ENCODE measurements at regions not wholly inside any gene's neighbourhood (a gene's known extent, or its start where the extent isn't known, plus 50 kb on each side); places are given as distances from the start of the nearest gene placed in this dataset.

DNA sequence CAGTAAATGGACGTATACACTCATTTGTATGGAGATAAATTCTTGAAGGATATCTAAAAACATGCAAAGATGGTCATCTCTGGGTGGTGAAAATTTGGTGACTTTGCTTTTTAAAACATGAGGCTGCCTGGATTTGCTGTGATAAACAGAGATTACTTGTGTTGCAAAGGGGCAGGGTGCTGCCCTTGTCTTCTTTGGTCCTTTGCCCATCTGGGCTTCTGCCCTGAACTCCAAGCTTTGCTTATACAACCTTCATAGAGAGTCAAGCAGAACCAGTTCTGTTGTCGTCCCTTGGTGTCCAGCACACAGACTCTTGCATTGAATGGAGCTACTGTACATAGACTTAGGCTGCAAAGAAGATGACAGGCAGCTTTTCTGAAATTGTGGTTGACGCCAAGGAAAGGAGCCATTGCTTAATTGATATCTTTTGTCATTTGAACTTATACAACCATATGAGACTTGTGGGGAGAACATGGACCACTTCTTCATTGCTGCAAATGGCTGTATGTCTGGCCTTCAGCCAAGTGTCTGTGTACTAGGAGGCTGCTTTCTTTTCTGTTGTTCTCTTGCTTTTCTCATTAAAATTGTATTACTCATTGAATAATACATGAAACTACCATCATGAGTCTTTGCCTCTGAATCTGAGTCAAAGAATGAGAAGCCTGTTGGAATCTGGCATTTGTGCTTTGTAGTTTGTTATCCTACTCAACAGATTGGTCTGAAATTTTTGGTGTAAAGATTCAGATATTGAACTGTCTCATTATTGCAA, 152.5 kb downstream of the DMRT2 start:
- no peak for DNase-seq

DNA sequence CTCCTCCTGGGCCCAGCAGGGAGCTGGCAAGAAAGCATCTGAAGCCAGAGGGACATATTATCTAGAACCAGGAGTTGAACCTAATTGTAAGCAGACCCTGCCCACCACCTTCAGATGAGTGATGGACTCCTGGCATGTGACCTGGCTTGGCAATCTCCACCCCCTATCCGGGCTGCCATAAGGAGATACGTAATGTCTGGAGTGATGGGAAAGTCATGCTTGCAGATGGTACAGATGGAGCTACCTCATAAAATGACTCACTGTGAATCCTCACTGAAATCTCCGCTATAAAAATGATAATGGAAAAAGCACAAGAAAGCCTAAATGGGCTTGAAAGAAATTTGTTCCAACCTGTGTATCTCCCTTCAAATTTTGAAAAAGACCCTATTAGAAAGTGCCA, 157.5 kb downstream of the DMRT2 start:
- DNase-seq = no peak

- DNase-seq = no peak
Measured at GRCh38 chr9:1208157-1208556, 158.0 kb downstream of the DMRT2 start.

GRCh38 chr9:1210954-1211353, 160.8 kb downstream of the DMRT2 start:
- DNase-seq = no peak

DNA sequence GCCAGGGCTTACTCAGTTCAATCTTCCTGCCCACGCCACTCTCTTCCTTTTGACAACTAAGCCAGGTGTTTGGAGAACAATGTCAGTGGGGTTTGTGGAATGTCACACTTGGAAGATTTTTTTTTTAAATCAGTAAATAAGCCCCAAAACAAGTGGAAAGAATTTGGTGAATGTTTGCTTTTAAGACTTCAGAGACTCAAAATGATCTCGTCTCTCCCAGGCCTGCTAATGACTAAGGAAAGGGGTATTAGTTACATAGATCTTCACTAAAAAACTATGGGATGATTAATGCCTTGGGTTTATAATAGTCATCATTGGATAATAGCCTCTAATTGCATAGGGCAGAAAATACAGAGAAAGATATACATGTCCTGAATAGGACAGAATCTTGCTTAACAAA, 166.4 kb downstream of the DMRT2 start:
- no peak for DNase-seq

- no peak for DNase-seq
Measured at GRCh38 chr9:1217076-1217475, 166.9 kb downstream of the DMRT2 start.

DNA sequence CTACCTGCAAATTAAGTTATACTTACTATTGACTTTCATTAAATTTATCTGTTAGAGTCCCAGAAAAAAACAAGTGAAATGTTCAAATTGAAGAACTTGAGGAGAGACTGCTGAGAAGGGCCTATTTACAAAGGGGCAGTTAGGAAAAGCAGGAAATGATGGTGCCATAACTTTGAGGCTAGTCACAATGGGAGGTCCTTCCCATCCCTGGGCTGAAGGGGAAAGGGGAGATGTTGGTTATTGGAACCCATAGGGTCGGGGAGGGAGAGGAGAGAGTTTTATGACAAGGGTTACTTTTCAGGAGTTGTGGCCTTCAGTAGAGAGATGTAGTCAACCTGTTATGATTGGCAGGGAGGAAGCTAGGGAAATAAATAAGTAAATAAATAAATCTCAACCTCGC, 169.1 kb downstream of the DMRT2 start:
- no peak for DNase-seq

DNA sequence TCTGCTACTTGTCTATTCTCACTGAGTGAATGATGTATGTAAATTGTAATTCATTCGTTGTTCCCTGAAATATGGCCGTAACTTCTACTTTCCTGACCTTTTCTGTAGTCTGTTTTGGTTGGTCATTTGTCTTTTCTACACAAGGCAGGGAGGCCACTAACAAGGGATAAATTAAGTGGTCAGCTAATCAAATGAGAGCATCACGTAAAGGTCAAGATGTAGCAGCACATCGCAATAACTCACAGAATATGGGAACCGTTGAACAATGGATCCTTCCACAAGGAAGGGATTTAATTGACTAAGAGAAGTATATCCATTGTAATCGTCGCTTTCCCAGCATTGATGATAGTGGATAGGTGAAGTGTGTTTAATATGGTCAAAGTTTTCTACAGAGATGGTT, 171.1 kb downstream of the DMRT2 start:
- DNase-seq = no peak

- DNase-seq = no peak
Measured at GRCh38 chr9:1222511-1222910, 172.4 kb downstream of the DMRT2 start.

GRCh38 chr9:1231998-1232919, 182.1 kb downstream of the DMRT2 start:
- DNase-seq = no peak

DNA sequence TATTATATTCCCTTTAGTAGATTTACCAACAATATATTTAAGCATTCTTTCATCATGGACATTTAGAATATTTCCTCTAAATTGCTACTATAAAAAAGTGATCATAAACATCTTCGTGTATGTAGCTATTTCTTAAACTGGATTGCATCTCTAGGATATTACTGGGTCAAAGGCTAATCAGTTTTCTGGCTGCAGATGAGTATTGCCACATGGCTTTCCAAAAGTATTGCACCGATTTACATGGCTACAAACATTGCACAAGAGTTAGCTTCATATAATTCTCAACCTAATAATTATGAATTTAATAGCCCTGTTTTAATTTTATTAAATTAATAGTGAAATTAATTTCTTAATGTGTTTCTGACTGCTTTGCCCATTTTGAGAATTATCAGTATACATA, 183.4 kb downstream of the DMRT2 start:
- DNase-seq = no peak

DNA sequence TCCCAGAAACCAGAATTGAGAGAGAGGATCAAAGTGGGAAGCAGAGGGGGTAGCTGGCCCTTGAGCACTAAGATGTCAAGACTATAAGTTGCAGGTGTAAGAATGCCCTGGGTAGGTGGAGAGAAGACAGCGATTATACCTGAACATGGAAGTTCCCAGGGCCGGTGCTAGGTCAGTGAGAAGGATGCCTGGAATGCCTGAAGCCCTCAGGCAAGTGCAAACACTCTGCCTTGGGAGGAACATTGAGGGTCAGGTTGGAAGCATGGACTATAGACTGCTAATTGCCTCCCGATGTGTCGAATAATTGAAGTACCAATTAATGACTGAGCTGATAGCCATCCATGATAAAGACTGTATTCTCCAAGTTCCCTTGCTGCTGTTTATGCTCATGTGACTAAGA, 185.5 kb downstream of the DMRT2 start:
- no peak for DNase-seq

DNA sequence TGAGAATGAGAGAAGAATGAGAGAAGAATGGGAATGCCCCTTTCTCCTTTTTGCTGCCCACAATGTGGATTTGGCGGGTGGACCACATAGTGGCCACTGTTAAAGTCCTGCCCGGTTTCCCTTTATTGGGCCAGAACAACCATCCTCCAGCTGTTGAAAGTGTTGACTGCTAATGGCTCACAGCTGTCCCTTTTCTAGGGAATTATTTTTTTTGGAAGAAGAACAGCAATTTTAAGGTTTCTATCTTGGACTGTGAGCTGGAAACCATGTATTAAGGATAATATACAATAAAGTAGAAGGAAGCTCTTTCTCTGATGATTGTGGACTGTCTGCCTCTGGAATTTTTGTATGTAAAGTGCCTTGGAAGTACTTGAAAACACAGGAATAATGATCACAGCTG, 185.9 kb downstream of the DMRT2 start:
- no peak for DNase-seq

- DNase-seq = no peak
Measured at GRCh38 chr9:1238407-1238806, 188.2 kb downstream of the DMRT2 start.

DNA sequence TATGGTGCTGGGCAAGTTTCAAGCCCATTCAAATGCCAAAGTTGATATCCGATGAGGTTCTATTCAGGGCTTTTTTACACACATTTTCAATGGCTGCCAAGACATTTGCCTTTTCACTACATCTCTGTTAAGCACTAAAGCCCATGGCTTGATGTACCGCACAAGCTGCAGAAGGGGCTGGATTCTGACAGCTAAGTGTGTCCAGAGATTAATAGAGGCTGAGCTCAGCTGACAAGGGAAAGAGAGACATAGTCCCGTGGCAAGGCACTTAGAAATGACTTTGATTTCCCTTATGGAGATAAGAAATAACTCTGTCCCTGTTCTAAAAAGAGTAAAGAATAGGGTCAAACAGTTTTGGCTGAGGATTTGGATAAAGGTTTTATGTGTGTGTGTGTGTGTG, 198.6 kb downstream of the DMRT2 start:
- no peak for DNase-seq

DNA sequence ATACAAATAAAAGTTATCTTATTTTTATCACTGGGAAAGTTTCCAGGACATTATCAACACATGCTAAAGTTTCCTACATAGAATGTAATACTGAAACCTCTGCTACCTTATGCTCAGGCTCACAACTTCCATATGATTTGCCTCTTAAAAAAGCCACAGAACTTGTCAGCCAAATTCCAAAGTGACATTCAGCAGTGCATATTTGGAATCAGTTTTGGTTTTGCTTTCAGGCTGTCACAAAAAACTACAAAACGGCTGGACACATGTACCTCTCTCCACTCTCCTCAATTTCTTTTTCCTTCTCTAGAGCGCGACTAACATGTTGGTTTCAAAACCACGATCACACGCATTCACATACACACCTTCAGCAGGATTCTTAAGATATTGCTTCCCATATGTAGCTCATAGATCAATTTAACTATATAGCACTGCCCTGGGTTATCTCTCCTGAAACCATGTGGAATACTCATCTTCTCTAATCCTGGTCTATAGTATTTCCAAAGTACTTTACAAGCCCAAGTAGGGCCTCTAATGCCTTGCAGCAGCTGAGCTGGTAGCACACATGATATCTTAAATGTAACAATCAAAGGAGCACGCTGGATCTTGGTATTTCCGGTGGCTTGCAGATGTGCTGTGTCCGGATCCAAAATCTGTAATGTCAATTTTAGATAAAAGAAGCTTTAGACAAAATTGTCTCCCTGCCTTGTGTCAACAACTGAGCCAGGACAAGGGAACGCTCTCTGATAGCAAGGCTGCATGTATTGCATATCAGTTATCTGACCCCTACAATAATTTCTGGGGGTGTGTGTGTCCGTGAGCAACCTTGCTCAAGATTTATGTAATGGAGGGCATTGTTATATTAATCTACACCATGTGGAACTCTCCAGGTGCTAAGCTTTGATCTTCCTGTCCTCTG, 203.2 kb downstream of the DMRT2 start:
- DNase-seq = no peak

- DNase-seq = no peak
Measured at GRCh38 chr9:1254071-1254470, 203.9 kb downstream of the DMRT2 start.

DNA sequence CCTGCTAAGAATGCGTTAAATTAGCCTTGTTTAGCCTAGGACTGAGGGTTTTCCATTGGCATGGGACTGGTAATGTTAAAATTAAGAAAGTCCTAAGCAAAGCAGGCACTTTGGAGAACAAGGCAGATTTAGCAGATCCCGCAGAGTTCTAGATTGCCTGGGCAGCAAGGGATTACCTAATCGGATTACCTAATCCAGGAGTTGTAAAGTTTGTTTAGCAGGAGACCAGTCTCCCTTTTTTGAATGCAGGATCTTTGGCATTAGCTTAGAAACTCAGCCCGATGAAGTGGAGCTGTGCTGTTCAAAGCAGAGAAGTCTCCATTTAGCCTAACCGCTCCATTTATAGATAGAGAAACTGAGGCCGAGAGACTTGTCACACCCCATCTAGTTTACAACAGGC, 206.0 kb downstream of the DMRT2 start:
- no peak for DNase-seq

- no peak for DNase-seq
Measured at GRCh38 chr9:1261266-1261665, 211.1 kb downstream of the DMRT2 start.

DNA sequence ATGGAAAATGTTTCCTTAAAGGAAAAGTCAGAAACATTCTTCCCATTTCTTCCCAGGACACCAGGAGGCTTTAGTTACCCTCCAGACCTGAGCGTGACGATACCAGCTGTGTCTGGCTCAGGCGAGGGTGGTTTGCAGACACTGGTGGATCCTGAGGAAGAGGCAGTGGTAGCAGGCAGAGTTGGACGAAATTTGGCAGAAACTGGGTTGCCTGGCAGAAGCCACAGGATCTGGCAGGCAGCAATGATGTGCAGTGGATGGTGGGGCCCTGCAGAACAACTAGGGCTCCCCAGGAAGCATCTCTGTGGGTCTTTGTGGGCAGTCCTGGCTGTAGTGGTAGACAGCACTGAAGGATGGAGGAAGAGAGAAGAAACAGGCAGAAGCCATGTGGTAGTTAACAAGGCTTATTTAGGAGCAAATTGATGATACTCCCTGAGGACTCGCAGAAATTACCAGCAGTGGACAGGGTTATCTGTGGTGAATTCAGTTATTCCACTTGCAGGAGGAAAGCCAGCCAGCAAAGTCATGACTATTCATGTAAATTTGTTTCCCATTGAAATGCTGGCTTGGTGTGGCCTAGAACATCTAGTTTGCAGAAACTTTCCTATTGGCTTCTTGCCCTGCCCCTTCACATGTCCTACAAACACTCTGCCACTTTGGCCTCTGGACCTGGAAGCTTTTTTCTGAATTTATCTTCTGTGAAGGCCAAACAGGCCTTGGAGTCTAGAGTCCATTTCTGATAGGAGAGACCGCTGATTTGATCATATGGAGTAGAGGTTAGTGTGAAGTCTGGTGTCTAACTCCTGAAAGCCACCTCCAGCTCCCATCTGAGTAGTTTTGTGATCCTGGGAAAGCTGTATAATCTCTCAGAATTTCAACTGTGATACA, 212.0 kb downstream of the DMRT2 start:
- no peak for DNase-seq

GRCh38 chr9:1267141-1267570, 217.0 kb downstream of the DMRT2 start:
- no peak for DNase-seq

DNA sequence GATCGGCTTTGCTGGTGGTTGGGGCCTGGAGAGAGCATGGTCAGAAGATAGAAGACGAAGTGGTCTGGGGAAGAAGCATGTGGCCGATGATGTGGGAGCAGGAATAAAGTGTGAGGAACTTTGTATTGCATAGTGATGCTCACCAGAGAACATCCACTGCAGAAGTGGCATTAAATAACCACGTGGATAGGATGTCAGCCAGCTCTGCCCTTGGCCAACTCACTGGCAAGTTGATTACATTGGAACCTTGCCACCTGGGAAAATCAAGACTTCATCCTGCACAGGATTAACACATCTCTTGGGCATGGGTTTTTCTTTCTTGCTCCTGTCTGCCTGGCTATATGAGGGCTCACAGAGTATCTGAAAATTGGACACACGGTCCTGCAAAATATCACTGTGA, 217.4 kb downstream of the DMRT2 start:
- DNase-seq = no peak

Data from DMS79 treated with DMSO at 0.1 percent for 48 hours (cell line).